ENCODE measurements at regions not wholly inside any gene's neighbourhood (a gene's known extent, or its start where the extent isn't known, plus 50 kb on each side); places are given as distances from the start of the nearest gene placed in this dataset.

DNA sequence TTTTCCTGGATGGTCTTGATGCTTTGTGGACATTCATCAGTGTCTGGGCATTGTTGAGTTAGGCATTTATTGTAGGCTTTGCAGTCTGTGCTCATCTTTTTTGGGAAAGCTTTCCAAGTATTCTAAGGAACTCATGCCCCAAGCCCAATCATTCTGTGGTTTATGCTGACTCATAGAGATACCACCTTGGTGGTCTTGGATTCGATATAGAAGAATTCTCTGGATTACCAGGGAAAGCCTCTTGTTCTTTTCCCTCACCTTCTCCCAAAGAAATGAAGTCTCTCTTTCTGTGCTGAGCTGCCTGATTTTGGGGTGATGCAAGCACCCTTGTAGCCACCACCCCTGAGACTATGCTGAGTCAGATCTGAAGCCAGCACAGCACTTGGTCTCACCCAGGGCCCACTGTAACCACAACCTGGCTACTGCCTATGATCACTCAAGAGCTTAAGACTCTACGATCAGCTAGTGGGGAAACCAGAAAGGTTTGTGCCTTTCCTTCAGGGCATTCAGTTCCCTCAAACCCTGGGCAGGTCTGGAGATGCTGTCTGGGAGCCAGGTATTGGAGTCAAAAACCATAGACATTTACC is 422.6 kb downstream of the NUF2 start:
- no peak for DNase-seq (ENCODE audit: low spot score)

DNA sequence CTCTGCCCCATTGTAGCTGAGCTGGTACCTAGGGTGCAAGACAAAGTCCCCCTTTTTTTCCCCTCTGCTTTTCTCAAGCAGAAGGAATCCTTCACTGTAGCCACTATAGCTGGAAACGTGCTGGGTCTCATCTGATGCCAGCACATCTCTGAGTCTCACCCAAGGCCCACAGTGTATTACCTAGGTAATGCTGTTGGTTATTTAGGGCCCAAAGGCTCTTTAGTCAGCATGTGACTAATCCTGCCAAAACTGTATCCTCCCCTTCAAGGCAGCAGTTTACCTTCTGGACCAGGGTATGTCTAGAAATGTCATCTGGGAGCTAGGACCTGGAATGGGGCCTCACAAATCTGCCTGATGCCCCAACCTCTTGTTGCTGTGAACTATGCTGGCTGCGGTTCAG is 423.4 kb downstream of the NUF2 start:
- no peak for DNase-seq (ENCODE audit: low spot score)

DNA sequence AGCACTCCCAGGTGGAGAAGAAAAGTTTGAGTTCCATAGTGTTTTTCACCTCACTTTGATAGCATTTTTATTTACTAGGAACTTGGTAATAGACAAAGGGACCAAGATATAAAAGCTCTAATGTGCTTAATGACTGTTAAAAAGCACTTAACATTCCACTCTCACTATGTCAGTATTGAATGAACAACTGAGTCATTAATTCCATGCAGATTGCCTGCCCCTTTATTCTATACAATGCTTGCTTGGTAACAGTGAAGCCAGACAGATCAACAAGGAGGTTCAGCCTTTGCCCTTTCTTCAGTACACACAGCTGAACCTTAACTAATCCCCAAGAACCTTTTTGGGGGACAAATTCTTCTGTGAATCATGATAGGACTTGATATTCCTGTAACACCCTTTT is 425.5 kb downstream of the NUF2 start:
- DNase-seq (ENCODE audit: low spot score) = no peak

DNA sequence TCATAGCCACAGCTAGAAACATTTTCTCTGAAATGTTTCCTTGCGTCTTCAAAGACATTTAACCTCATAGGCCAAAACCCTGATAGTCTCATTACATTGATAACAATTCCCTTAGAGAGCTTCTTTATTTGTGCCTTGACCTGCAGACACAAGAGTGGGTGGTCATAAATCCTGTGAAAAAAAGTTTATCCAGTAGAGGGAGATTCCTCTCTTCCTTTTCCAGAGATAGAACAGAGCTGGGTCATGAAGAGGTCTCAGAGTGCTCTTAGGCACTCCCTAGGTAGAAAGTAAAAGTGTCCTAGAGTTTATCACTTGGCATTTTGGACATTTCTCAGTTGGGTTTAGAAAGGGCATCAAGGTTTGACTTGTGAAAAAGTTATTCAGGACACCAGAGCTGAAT is 426.1 kb downstream of the NUF2 start:
- DNase-seq (ENCODE audit: low spot score) = no peak

DNA sequence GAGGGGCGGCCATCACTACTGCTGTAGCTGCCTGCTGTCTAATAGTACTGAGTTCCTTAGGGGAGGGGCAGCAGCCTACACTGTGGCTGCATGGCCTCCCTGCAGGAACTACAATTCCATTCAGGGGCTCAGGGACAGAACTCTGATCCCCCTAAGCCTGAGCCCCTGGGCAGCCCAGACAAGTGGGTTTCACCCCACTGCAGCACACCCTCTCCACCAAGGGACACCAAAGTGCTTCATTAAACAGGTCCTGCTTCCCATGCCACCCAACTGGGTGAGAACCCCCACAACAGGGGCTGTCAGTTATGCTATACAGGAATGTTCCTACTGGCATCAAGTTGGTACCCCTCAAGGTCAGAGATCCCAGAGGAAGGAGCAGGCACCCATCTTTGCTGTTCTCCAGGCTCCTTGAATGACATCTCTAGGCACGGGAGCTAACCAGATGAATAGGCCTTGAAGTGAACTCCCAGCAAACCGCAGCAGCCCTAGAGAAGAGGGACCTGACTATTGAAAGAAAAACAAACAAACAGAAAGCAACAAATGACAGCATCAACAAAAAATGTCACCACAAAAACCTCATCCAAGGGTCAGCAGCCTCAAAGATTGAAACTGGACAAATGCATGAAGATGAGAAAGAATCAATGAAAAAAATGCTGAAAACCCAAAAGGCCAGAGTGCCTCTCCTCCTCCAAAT is 437.4 kb downstream of the NUF2 start:
- no peak for DNase-seq (ENCODE audit: low spot score)

DNA sequence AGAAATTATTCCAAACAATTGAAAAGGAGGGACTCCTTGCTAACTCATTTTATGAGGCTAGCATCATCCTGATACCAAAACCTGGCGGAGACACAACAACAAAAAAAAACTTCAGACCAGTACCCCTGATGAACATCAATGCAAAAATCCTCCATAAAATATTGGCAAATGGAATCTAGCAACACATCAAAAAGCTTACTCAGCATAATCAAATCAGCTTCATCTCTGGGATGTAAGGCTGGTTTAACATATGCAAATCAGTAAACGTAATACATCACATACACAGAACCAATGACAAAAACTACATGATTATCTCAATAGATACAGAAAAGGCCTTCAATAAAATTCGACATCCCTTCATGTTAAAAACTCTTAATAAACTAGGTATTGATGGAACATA is 440.1 kb downstream of the NUF2 start:
- no peak for DNase-seq (ENCODE audit: low spot score)

DNA sequence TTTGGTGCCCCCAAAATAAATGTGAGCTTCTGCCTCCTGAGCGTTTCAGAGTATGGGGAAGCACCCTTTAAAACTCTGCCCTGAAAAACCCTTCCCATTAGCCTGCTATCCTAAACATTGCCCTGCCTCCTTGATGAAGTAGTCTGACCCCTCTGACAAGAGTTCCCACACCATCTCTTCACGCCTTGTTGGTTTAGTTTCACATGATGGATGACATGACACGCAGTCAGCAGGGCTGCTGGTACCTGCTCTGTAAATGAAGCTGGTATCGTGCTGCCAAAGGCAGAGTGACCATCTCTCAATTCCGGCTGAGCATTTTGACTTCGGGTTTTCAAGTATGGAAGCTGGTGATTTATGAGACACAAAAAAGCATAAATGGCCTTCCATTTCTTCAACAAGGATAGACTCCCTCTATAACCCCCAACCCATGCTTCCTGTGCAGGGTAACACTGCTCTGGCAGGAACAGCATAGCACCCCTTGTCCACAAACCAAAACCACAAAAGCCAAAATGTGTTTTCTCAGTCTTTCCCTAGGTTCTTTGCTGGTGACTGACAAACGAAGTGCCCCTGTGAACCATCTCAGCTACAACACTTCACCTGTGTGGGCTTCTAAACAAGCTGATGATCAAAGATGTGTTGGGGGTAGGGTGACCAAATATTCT is 444.6 kb downstream of the NUF2 start:
- no peak for DNase-seq (ENCODE audit: low spot score)

DNA sequence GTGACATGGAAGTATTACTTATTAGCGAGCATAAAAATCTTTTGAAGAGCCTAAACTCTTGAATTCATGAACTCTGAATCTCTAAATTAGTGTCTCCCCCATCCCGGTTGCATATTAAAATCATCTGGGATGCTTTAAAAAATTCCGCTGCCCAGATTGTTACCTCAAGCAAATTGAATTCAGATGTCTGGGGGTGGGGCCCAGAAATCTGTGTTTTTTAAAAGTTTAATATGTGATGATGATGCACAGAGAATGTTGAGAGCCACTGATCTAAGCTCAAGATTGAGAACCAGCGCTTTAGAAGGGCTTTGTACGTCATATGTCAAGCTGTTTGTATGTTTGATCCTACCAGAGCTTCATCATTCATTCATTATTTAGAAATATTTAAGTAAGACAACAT is 446.8 kb downstream of the NUF2 start:
- DNase-seq (ENCODE audit: low spot score) = no peak

DNA sequence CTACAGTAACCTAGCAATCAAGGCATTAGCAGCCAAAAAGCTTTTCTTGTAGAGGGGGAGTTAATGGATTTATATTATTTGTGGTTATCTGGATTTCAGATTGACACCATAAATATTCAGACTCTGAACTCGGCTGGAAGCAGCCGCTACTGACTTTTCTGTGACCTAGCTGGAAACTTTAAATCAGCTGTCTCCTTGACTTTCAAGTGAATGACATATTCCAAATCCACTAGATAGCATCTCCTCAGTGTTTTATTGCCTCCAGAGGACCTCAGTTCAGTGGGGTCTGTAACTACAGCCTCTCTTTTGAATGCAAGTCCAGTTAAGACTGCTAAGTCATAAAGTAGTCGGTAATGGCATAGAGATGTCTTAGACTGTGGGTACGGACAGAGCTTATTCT is 448.5 kb downstream of the NUF2 start:
- no peak for DNase-seq (ENCODE audit: low spot score)

DNA sequence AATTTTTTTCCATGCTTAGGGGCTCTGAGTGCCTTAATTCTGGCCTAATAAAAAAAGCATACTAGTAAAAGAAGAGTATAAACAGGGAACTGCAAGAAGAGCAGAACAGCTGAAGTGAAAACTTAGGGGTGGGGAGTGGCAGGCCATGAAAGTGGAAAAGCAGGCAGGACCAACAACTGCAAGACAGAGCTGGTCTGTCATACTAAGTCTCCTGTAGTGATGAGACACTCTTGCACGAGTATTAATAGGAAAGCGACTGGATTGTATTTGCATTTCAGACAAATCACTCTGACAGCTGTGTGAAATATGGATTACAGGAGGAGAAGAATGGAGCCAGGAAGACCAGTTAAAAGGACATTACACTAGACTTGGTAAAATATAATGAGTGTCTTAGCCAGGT is 449.9 kb downstream of the NUF2 start:
- no peak for DNase-seq (ENCODE audit: low spot score)

DNA sequence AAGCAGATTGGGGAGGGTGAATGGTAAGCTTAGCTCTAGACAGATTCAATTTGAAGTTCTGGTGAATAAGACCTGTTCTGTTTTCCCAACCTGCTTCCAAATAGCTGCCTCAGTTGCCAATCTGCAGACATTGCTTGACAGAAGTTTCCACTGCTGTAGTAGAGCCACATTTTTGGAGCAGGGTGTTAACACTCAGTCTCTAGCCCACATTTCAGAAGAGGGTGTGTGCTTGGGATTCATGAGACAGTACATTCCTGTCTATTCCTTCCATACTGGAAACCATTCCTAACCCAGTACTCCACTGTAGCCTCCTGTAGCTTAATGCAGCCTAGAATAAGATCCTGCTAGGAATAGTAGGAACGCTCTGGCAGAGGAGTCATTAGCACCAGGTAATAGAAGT is 450.5 kb downstream of the NUF2 start:
- DNase-seq (ENCODE audit: low spot score) = no peak

DNA sequence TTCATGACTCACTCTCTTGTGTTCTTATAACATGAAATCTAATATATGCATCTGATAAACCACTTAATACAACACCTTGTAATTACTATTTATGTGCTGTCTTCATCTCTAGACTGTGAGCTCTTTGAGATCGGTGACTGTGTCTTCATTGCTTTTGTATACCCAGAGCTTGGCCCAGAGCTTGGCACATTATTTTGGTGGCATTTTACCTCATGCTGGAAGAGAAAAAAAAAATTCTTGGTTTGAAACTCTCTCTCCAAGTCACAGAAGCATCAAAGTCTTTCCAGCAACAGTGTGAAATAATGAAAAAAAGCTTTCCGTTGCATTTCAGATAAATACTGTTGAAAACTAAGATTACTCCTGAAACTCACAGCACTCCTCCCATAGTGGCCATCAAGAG is 451.6 kb downstream of the NUF2 start:
- no peak for DNase-seq (ENCODE audit: low spot score)

DNA sequence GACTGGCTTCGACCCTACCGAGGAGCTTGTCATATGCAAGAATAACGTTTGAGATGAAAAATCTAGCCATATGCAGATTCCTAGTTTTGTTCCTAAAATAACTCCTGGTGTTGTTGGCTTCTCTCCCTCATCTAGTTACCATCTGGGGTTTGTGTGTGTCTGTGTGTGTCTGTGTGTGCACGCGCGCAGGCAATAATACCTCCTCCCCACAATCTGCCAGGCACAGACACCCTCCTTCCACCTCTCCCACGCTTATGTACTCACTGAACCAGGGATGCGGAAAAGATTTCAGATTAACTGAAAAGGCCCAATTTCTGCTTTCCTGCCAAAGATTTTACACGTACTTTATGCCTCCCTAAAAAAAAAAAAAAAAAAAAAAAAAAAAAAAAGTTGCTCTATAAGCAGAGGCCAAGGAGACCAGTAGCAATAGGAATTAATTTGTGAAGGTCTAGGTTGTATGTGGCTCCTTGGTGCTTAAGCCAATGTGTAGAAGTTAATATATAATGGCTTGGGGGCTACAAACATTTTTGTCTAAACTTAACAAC is 452.7 kb downstream of the NUF2 start:
- DNase-seq (ENCODE audit: low spot score) = no peak

DNA sequence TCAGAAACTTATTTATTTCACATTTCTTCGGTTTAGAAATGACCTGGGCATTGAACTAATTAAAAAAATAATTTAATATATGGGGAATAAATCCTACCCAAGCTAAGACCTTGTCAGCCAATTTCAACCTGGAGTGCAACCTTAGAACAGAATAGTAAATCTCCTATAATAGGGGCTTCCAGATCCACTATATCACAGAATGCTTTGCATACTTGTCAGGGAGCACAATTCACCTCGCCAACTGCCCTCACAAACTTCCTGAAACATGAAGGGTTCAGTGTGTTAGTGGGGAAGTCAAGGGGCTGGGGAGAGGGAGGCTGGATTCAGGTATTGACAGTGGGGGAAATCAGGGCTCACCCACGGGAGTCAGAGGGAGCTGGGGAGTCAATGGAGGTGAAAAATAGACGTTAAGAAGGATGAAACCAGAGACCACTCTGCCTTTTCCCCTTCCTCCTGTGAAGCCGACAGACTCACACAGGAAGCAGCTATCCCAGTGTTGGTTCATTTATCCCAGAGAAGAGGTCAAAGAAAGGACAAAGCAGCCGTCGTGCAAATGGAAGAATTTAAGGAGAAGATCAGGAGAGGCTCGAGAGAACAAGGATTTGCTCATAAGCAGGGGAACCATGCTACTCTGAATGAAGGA is 453.3 kb downstream of the NUF2 start:
- no peak for DNase-seq (ENCODE audit: low spot score)

DNA sequence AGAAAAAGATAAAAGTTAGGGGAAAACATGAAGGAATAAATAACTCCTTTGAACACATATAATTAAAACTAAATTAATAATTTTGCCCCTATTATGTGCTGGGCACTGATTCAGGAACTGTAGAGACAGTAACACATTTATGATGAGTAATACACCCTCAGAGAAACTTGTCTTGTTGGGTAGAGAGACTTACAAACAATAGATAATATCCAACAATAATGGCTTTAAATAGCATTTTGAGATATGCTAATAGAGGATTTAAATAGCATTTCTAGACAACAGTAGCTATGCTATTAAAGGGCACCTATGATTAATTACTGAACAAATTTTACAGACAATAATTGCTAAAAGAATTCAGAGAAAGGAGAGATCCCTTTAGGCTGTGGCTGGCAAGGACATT is 455.5 kb downstream of the NUF2 start:
- no peak for DNase-seq (ENCODE audit: low spot score)

DNA sequence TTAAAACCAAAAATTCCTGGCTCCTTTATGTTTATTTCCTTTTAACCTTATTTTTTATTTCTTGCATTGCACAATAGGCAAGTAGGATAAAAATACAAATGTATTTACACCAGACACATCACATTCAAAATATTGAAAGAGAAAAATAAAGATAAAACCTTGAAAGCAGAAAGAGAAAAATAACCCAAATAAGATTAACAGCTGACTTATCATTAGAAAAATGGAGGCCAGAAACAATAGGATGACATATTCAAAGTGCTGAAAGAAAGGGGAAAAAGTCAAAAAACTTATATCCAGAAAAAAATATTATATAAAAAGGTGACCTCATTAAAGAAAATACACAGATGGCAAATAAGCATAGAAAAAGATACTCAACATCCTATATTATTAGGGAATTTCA is 459.4 kb downstream of the NUF2 start:
- no peak for DNase-seq (ENCODE audit: low spot score)

DNA sequence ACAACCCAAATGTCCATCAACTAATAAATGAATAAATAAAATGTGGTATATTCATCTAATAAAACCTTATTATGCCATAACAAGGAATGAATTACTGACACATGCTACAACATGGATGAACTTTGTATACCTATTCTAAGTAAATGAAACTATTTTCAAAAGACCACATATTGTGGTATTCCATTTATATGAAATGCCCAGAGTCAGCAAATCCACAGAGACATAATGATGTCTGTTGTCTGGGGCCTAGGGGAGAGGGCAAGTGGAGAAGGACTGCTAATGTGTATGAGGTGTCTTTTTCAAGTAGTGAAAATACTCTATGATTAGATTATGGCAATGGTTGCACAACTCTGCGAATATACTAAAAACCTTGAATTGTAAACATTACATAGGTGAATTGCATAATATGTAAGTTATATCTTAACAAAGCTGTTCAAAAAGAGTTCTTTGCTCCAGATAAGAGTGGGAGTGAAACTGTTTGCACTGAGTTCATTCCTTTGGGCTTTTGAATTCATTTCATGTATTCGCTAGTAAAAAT is 464.2 kb downstream of the NUF2 start:
- DNase-seq (ENCODE audit: low spot score) = no peak

DNA sequence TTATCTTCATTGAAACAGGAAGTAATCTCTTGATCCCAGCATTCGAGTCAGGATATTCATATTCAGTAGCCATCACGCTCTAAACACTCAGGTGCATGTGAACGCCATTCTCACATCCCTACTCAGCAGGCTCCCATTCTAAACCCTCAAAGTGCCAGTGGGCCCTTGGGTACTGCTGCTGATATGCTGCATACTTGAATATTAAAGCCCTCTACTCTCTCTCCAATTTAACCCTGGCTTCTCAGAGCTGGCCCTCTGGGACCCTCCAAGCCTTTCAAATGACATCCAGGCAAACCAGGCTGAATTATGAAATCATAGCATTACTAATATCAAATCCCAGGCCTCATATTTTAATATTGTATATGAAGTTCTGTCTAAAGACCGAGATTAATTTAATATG is 468.2 kb downstream of the NUF2 start:
- no peak for DNase-seq (ENCODE audit: low spot score)

DNA sequence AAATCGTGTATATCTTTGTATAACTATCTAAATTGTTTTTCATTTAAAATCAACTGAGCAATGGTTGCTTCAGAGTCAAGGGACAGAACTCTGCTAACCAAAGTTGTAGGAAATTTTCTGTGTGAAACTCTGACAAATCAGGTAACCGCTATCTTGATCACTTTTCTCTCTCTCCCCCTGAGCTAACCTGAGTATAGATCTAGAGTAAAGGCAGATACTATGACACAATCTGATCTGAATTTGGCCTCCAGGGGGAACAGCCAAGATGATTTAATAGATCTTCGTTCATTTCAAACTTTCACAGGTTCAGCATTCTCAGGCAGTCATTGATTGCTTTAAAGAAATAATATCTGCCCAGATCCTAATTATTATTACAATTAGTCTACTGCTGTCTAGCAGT is 472.8 kb downstream of the NUF2 start:
- no peak for DNase-seq (ENCODE audit: low spot score)

DNA sequence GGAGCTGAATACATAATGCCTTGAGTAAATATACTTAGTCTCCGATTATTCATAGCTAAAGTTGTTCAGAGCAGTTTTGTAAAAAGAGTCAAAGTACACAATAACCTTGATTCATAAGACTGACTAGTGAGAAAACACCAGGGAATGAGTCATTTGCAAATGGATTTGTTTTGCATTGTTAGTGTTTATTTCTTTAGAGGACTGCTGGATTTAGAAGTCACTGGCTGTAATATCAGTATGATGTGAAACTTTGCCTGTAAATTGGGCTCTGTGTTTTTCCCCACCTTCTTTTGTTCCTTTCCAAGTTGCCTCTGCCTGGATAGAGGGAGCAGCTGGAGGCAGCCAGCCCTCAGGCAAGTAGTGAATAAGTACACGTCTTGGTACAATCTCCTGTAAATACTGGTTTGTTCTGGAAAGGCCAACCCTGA is 474.7 kb downstream of the NUF2 start:
- DNase-seq (ENCODE audit: low spot score) = no peak

DNA sequence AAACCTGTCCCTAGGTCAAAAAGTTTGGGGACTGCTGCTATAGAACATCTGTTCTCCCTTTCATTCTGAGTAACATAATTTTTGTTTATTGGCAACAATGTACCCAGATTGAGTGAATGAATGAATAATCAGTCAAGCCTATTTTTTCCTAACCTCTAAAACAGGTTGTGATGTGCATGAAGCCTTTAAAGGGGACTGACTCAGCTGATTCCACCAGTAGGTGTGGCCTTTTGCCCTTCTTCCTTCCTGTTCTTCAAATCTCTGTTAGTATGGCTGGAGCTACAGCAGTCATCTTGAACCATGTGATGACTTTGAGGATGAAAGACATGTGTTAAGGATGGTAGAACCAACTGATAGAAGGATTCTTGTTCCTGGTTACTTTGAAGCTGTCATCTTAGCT is 476.1 kb downstream of the NUF2 start:
- no peak for DNase-seq (ENCODE audit: low spot score)

DNA sequence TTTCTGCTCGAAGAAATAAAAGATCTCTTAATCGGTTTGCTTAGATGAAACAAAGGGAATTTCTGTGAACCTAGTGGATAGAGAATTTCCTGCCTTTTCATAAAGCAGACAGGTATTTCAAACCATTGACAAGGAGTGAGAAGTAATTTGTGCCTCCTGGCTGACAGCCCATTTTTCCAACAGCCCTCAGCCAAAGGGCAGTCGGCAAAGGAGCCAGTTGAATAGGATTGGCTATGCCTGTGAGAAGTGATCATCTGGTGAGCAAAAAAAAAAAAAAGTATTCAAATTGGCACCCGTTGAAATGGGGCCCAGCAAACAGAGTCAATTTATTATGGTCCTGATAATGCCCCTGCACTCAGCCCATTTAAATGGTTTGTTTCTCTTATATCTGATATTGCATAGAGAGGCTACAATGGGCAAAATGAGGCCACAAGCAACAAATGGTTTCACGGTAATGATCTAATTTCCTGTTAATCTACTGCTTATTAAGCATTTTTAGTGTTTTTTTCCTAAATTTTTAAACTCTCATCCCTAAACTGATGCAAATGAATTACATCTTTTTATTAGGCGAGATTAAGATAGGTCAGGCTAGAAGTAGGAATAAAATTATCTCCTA is 477.5 kb downstream of the NUF2 start:
- no peak for DNase-seq (ENCODE audit: low spot score)
